ENCODE measurements at regions not wholly inside any gene's neighbourhood (a gene's known extent, or its start where the extent isn't known, plus 50 kb on each side); places are given as distances from the start of the nearest gene placed in this dataset.

GRCh38 chr3:106825962-106826605 lies 551.2 kb upstream of the CCDC54 start:
- no peaks in the 10 kb centered on the region for H3K36me3 ChIP-seq (ENCODE audit: low read depth)

DNA sequence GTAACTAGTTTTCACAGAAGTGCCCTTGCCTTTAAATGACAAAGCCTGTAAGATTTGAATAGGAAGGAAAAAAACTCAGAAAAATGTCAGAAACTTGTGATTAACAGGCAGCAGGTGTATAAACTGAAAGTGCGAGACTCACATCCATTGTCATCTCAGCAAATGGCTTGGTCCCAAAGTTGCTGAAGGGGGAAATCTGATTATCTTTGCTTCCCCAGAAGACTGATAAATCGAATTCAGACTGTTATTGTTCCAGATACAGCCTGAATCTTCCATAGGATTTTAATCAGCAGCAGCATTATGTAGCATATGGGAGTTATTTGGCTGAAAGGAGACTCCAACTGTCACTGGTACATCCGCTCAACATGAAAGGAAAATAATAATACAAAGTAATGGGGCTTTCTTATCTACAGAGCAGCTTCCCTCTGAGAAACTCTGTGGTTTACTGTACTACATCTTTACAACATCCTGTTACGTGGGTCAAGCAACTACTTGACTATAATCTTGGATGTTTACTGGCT lies 550.4 kb upstream of the CCDC54 start:
- no peak for DNase-seq
- intact Hi-C loops (cut with DNase I, micrococcal nuclease) = no loop called here
- TF ChIP-seq CTCF (IDR thresholded peaks at IDR 0.05) = no peak
- no peak for ATAC-seq
- Histone ChIP-seq H3K4me1 (ENCODE audit: low read depth) (no peaks in the 10 kb centered on the region), H3K4me3 (no peak overlapping the region), H3K36me3 (ENCODE audit: low read depth) (no peaks in the 10 kb centered on the region), H3K9me3 (peaks cover 3% of the 10 kb centered on the region)

More at GRCh38 chr3:106825962-106826605, 551.2 kb upstream of the CCDC54 start:
- no peaks in the 10 kb centered on the region for H3K4me1 ChIP-seq (ENCODE audit: low read depth)
- peaks cover 2% of the 10 kb centered on the region for H3K9me3 ChIP-seq
- DNase-seq (no peak), ATAC-seq (no peak)
- intact Hi-C loops (cut with DNase I, micrococcal nuclease) = no loop called here
- TF ChIP-seq CTCF (IDR thresholded peaks at IDR 0.05) = no peak
- no peak overlapping the region for H3K4me3 ChIP-seq

DNA sequence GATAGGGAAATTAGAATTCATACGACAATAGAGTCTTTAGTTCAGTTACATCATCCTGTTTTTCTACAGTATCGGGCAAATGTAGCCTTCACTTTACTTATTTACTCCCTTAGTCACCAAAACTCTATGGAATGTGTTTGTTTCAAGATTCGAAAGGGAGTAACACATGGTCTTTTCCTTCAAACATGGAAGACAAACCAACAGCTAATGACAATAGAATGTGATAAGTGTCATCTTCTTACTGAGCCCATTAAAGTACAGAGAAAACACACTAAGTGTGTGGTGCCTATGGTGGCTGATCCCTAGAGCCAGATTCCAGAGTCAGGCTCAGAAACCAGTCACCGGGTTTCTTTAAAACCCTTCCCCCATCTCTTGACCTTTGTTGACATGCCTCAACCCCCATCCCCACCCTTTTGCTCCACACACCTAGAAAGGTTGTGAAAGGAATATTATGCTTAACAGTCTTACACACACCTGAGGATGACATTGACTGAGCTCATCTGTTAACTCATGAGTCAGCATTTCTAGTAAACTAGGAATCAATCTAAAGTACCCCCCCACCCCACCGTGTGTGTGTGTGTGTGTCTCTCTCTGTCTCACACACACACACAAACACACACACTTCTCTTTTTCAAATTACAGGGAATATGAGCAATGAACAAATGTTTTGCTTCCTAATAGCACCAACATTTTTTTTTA lies 549.6 kb upstream of the CCDC54 start:
- intact Hi-C loops (cut with DNase I, micrococcal nuclease) = no loop called here

DNA sequence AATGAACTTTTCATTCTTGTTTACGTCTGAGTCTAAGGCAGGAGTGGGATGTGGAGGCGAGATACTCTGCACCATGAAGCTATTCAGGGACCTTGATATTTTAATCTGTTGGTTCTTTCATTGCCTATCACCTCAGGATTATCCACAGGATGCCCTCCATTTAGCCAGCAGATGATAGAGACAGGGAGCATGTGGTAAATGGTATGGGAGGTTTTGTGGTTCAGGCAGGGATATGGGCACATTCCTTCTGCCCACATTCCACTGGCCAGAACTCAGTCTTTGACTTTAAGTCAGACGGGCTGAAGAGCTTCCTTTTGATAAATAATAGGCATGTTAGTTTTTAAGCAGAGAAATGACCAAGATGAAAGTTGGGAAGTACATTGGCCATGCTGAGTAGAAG lies 548.0 kb upstream of the CCDC54 start:
- no peaks in the 10 kb centered on the region for H3K4me1 ChIP-seq (ENCODE audit: low read depth)
- H3K4me3 ChIP-seq = no peak overlapping the region
- intact Hi-C loops (cut with DNase I, micrococcal nuclease) = no loop called here
- peaks cover 11% of the 10 kb centered on the region for H3K9me3 ChIP-seq
- H3K36me3 ChIP-seq (ENCODE audit: low read depth) = no peaks in the 10 kb centered on the region
- DNase-seq (no peak), ATAC-seq (no peak)
- TF ChIP-seq CTCF (IDR thresholded peaks at IDR 0.05) = no peak

More for the DNA sequence above, 549.6 kb upstream of the CCDC54 start:
- ATAC-seq (no peak), DNase-seq (no peak)
- H3K9me3 ChIP-seq = peaks cover 11% of the 10 kb centered on the region
- TF ChIP-seq CTCF (IDR thresholded peaks at IDR 0.05) = no peak
- H3K36me3 ChIP-seq (ENCODE audit: low read depth) = no peaks in the 10 kb centered on the region
- H3K4me3 ChIP-seq = no peak overlapping the region
- no peaks in the 10 kb centered on the region for H3K4me1 ChIP-seq (ENCODE audit: low read depth)

DNA sequence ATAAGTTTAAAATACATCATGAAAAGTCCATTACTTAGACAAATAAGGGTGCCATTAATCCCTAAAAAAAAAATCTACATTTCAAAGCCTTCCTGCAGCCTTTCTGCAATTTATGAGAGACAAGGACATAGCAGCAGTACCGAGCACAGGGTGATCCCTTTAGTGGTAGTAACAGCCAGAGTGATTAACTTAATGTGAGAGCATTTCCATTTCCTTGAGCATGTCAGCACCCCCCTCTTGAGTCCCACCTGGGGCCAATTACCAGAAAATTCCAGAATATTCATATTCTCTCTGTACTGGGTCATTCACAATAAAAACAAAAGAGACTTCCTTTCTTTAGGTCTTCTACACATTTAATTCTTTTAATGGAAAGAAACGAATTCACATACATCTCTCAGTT lies 546.9 kb upstream of the CCDC54 start:
- no peak for TF ChIP-seq CTCF (IDR thresholded peaks at IDR 0.05)
- intact Hi-C loops (cut with DNase I, micrococcal nuclease) = no loop called here

More for the DNA sequence above, 546.9 kb upstream of the CCDC54 start:
- no peak for ATAC-seq
- Histone ChIP-seq H3K4me3 (no peak overlapping the region), H3K36me3 (ENCODE audit: low read depth) (no peaks in the 10 kb centered on the region), H3K4me1 (ENCODE audit: low read depth) (no peaks in the 10 kb centered on the region), H3K9me3 (peaks cover 11% of the 10 kb centered on the region)
- DNase-seq = no peak

Data from mucosa of descending colon (tissue), 3 donors.